Suppressor macrophage treated with lipopolysaccharide for 4 hours (primary cell): ENCODE measurements at regions not wholly inside any gene's neighbourhood (a gene's known extent, or its start where the extent isn't known, plus 50 kb on each side); places are given as distances from the start of the nearest gene placed in this dataset.
A peak's percentile ranks its signal among the peaks of the same experiment; 100 is the strongest.
"Not testable (repeated sequence)": the region's sequence is repeated elsewhere in the genome, so short reads cannot be mapped to it uniquely, and the experiment has no call there.

Source experiments
- DNase-seq: peaks from one replicate; pipeline ENCODE4 v3.0.0-alpha.2; 2020

- no peak for DNase-seq
These were observed 226.5 kb upstream of the GPR149 start for GRCh38 chr3:154656486-154656885.

GRCh38 chr3:154642145-154642544 is 212.2 kb upstream of the GPR149 start:
- no peak for DNase-seq

- DNase-seq, result no peak
These were observed 195.8 kb upstream of the GPR149 start for GRCh38 chr3:154625756-154626155.

GRCh38 chr3:154619621-154620020 is 189.6 kb upstream of the GPR149 start:
- DNase-seq, result not testable (repeated sequence)

- no peak for DNase-seq
These were observed 186.3 kb upstream of the GPR149 start for GRCh38 chr3:154616298-154616697.

GRCh38 chr3:154615471-154615870 is 185.5 kb upstream of the GPR149 start:
- no peak for DNase-seq

GRCh38 chr3:154614601-154615000 is 184.6 kb upstream of the GPR149 start:
- DNase-seq, result no peak

GRCh38 chr3:154614078-154614477 is 184.1 kb upstream of the GPR149 start:
- no peak for DNase-seq

- no peak for DNase-seq
These were observed 172.3 kb upstream of the GPR149 start for GRCh38 chr3:154602241-154602640.

- DNase-seq, result no peak
These were observed 168.2 kb upstream of the GPR149 start for GRCh38 chr3:154598166-154598565.

GRCh38 chr3:154590675-154591384 is 160.8 kb upstream of the GPR149 start:
- no peak for DNase-seq

- no peak for DNase-seq
These were observed 158.8 kb upstream of the GPR149 start for GRCh38 chr3:154588831-154589230.

GRCh38 chr3:154584974-154585373 is 155.0 kb upstream of the GPR149 start:
- peak; percentile 8 for DNase-seq

- DNase-seq, result no peak
These were observed 154.1 kb upstream of the GPR149 start for GRCh38 chr3:154584041-154584440.

GRCh38 chr3:154583086-154583634 is 153.2 kb upstream of the GPR149 start:
- DNase-seq, result no peak

- DNase-seq, result no peak
These were observed 152.5 kb upstream of the GPR149 start for GRCh38 chr3:154582501-154582900.

GRCh38 chr3:154571553-154572226 is 141.7 kb upstream of the GPR149 start:
- DNase-seq, result no peak

- DNase-seq, result no peak
These were observed 138.1 kb upstream of the GPR149 start for GRCh38 chr3:154568064-154568463.

- DNase-seq, result no peak
These were observed 129.6 kb upstream of the GPR149 start for GRCh38 chr3:154559623-154560022.

- DNase-seq, result no peak
These were observed 122.3 kb upstream of the GPR149 start for GRCh38 chr3:154552338-154552737.

- no peak for DNase-seq
These were observed 119.4 kb upstream of the GPR149 start for GRCh38 chr3:154549391-154549790.

GRCh38 chr3:154548341-154548740 is 118.4 kb upstream of the GPR149 start:
- no peak for DNase-seq

- no peak for DNase-seq
These were observed 112.8 kb upstream of the GPR149 start for GRCh38 chr3:154542837-154543236.

- peak; percentile 24 for DNase-seq
These were observed 111.1 kb upstream of the GPR149 start for GRCh38 chr3:154540950-154541604.
